Neuron (in vitro differentiated cells): ENCODE measurements at regions not wholly inside any gene's neighbourhood (a gene's known extent, or its start where the extent isn't known, plus 50 kb on each side); places are given as distances from the start of the nearest gene placed in this dataset.
A peak's percentile ranks its signal among the peaks of the same experiment; 100 is the strongest.

Experiments
- H2AFZ ChIP-seq: one replicate; pipeline ENCODE4 v1.6.1; 2013; ENCODE audit warnings: low read depth, mild to moderate bottlenecking, inconsistent platforms, low read length, moderate library complexity
- H3K27me3 ChIP-seq: one replicate; pipeline ENCODE4 v1.6.1; 2013; ENCODE audit warnings: low read length; ENCODE audit not compliant: insufficient read depth
- H3K36me3 ChIP-seq: one replicate; pipeline ENCODE4 v1.6.1; 2013; ENCODE audit warnings: low read length; ENCODE audit not compliant: insufficient read depth
- H3K4me1 ChIP-seq: one replicate; pipeline ENCODE4 v1.6.1; 2013; ENCODE audit warnings: low read length; ENCODE audit not compliant: insufficient read depth
- H3K4me3 ChIP-seq: 2 replicates; pipeline ENCODE4 v1.5.1; 2013; ENCODE audit warnings: mild to moderate bottlenecking, low read length, moderate library complexity
- H3K9me3 ChIP-seq: one replicate; pipeline ENCODE4 v1.6.1; 2013; ENCODE audit warnings: low read length

DNA sequence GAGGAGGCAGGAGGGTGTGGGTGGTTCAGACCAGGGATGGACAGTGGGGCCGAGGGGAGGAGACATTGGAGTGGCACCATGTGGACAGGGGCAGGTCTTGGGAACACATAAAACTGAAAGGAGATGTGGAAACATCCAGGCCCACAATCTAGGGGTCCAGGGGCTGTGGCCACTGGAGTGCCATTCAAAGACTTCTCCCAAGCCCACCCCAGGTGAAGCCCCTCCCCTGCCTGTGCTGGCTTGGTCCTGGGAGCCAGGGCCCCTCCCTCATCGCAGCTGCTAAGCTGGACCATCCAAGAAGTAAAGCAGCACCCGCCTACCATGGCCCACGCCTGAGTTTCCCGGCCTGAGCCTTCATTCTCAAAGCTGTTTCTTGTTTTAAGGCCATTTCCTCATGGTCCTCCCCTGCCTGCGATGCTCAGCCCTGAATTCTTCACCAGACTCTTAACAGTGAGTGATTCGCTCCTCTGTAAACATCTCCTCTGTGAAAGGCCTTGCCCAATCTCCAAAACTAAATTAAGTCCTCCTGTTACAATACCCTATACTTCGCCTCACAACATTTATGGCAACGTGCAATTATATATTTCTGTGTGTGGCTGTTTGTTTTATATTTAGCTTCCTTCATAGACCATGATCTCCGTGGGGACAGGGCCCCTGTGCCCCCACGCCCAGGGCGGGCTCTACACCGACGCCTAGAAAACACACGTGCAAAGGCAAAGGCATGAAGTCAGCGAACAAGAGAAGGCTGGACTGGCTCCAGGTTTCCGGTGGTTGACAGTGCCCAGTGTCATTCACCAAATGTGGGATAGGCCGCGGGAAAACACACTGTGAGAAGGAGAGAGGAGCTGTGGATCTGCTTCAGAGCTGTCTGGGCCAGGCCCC, 267.8 kb downstream of the ERMARD start:
- H2AFZ ChIP-seq, result no peak overlapping the region
- no peaks in the 10 kb centered on the region for H3K27me3 ChIP-seq
- peaks cover 7% of the 10 kb centered on the region for H3K4me1 ChIP-seq
- no peak overlapping the region for H3K4me3 ChIP-seq
- no peaks in the 10 kb centered on the region for H3K36me3 ChIP-seq
- H3K9me3 ChIP-seq, result peaks cover 3% of the 10 kb centered on the region

DNA sequence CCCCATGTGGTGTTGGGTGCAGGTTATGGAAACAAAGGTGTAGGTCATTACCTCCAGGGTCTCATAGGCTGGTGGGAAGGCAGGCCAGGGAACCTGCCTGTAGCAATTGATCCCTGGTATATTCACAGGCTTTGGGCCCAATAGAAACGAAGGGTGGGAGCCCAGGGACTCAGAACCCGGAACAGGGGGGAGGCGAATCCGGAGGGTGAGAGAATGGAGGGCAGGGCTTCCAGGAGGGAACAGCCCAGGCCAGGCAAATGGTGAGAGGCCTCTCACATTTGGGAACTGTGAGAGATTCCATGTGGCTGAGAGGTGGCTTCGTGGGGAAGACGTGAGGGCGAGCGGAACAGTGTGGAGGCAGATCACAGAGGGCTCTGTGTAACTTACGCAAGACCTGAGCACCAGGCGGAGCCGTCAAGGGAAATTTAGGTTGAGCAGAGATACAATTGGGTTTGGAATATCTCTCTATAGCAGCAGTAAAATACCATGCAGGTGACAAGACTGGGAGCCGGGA, 267.1 kb downstream of the ERMARD start:
- Histone ChIP-seq H3K27me3 (no peaks in the 10 kb centered on the region), H3K9me3 (peaks cover 3% of the 10 kb centered on the region), H3K4me3 (no peak overlapping the region), H2AFZ (no peak overlapping the region), H3K36me3 (no peaks in the 10 kb centered on the region), H3K4me1 (peaks cover 7% of the 10 kb centered on the region)

DNA sequence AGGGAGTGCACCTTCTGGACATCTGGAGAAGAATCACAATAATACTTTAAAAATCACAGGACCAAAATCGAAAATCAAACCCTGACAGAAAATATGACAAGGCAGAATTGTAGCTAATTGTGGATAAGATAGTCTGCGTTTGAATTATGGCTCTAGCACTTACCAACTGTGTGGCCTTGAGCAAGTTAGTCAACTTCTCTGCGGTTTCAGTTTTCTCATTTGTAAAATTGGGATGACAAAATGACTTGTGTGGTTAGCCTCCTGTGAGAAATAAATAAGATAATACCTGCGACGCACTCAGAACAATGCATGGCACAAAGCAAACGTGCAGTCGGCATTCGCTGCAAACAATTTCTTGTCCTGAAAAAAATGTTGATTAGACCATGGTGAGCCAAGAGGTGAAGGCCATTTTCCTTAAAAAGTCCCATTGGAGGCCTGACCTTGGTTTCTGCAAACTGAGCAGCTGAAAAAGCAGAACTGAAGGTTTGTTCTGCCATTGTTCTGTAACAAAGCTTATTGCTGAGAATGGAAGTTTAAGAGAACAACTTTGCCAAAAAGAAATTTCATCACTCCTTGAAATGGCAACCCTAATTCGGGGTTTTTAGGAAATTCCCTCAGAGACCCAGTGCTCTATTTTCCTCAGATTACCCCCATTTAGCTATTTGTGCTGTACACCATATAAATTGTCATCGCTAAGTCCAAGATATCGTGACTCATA, 266.3 kb downstream of the ERMARD start:
- Histone ChIP-seq H3K27me3 (no peaks in the 10 kb centered on the region), H3K4me3 (no peak overlapping the region), H3K4me1 (peaks cover 7% of the 10 kb centered on the region), H2AFZ (no peak overlapping the region), H3K36me3 (no peaks in the 10 kb centered on the region), H3K9me3 (peaks cover 3% of the 10 kb centered on the region)

DNA sequence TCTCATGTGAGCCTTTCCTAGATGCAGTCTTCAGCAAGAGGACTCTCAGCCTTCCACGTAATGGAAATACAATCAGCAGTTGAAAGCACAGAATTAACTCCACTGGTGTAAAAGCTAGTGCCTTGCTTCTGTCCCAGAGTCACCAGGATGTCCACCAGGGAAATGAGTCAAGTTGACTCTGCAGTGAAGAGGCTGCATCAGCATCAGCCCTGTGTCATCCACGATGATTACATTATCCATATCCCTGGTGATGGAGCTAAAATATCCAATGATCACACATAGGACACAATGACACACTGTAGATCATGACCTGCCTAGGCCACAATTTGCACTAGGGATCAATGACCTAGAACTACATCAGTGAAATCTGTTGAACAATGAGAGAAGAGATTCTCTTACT, 262.4 kb downstream of the ERMARD start:
- Histone ChIP-seq H3K36me3 (no peaks in the 10 kb centered on the region), H3K9me3 (no peaks in the 10 kb centered on the region), H3K4me1 (peaks cover 7% of the 10 kb centered on the region), H2AFZ (no peak overlapping the region), H3K27me3 (no peaks in the 10 kb centered on the region), H3K4me3 (no peak overlapping the region)

DNA sequence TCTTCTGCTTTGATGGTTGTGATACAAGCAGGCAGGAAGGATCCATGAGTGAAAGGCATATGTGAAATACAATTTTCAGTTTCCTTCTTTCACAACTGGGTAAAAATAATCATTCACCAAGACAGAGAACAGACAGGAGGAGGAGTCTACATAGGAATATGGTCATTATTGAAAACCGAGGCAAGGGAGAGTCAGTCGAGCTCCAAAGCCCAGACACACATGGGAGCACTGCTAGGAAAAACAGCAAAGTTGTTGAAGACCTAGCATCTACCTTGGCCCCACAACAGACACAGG, 260.6 kb downstream of the ERMARD start:
- Histone ChIP-seq H3K9me3 (no peaks in the 10 kb centered on the region), H3K27me3 (no peaks in the 10 kb centered on the region)

DNA sequence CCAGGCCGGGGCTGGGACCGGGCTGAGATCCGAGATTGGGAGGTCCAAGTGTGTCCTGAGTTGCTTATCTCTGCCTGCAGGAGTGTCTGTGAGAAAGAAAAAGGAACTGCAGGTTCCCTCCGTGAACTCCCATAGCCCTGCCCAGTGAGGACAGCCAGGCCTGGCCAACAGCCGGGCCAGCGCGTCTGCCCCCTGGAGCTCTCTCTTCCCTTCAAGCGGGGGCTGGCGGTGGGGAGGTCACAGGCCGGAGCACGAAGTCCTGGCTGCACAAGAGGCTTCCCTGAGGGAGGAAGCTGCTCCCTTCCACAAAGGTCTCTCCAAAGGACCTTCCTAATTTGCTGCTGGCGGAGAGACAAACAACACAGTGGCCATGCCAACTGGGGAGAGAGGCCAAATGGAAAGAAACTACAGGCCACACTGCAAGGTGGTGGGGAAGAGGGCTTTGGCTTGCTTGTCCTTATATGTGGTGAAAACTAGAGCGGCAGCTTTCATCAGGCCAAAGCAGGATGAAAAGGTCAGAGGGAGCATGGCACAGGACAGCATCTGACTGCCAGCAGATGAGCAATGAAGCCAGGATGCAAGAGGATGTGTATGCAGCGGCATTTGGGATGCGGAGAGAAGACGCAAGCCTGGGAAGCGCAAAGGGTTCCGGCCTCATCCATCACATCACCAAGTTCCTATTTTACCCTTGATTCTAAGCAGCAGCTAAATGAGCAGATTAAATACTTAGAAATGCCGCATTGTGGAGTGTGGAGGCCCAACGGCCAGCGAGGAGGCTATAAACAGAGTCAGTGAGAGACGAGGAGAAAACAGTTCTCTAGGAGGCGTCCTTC, 260.0 kb downstream of the ERMARD start:
- no peak overlapping the region for H3K4me3 ChIP-seq
- H3K27me3 ChIP-seq, result no peaks in the 10 kb centered on the region
- H3K4me1 ChIP-seq, result peaks cover 21% of the 10 kb centered on the region
- no peaks in the 10 kb centered on the region for H3K9me3 ChIP-seq
- no peaks in the 10 kb centered on the region for H3K36me3 ChIP-seq
- no peak overlapping the region for H2AFZ ChIP-seq

More for the DNA sequence above, 260.6 kb downstream of the ERMARD start:
- no peaks in the 10 kb centered on the region for H3K36me3 ChIP-seq
- peaks cover 18% of the 10 kb centered on the region for H3K4me1 ChIP-seq
- H3K4me3 ChIP-seq, result no peak overlapping the region
- no peak overlapping the region for H2AFZ ChIP-seq

DNA sequence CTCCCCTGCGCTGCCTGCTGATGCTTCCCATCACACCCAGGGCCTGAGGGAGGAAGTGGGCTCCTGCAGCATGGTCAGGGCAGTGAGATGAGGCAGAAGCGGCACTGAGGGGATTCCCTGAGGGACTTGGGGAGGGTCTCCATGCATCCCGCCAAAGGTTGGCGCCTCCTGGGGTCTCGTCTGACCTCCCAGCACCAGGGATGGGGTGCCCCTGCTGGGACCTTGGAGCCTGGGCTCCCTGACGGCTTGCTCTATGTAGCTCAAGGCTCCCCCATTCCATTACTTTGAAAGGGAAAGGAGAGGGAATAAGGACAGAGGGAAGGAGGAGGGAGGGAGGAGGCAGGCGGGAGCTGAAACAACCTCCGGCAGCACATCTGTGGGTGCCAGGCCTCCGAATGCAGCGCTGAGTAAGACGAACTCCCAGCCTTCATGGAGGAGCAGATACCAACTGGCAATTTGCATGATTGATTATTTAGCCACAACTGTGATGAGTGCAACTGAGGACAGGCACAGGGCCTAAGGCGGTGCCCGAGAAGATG, 259.3 kb downstream of the ERMARD start:
- no peak overlapping the region for H2AFZ ChIP-seq
- H3K4me3 ChIP-seq, result no peak overlapping the region
- H3K4me1 ChIP-seq, result peaks cover 28% of the 10 kb centered on the region
- H3K27me3 ChIP-seq, result no peaks in the 10 kb centered on the region
- peaks cover under 1% of the 10 kb centered on the region for H3K9me3 ChIP-seq
- H3K36me3 ChIP-seq, result no peaks in the 10 kb centered on the region

DNA sequence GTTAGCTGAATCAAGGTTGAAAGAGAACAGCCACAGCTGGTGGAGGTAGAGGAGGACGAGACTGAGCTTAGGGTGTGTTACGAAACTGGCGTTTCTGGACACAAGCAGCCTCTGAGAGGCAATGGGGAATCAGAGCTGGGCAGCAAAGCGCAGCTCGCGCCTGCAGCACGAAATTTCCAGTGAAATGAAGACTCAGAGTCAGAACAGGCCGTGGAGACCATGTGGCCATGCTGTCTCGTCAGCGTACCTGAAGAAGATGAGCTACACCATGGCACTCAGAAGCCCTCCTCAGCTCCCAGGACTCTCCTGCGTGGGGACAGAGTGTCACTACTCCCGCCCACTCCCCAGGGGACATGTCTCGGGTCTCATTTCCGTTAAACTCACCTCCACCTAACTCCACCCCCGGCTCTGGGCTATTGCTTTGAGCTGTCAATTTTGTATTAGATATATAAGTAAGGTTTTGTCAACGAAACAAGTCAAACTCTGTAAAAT, 256.9 kb downstream of the ERMARD start:
- Histone ChIP-seq H3K4me3 (no peak overlapping the region), H3K36me3 (no peaks in the 10 kb centered on the region), H3K27me3 (no peaks in the 10 kb centered on the region), H3K9me3 (peaks cover 8% of the 10 kb centered on the region), H2AFZ (no peak overlapping the region), H3K4me1 (peaks cover 28% of the 10 kb centered on the region)

DNA sequence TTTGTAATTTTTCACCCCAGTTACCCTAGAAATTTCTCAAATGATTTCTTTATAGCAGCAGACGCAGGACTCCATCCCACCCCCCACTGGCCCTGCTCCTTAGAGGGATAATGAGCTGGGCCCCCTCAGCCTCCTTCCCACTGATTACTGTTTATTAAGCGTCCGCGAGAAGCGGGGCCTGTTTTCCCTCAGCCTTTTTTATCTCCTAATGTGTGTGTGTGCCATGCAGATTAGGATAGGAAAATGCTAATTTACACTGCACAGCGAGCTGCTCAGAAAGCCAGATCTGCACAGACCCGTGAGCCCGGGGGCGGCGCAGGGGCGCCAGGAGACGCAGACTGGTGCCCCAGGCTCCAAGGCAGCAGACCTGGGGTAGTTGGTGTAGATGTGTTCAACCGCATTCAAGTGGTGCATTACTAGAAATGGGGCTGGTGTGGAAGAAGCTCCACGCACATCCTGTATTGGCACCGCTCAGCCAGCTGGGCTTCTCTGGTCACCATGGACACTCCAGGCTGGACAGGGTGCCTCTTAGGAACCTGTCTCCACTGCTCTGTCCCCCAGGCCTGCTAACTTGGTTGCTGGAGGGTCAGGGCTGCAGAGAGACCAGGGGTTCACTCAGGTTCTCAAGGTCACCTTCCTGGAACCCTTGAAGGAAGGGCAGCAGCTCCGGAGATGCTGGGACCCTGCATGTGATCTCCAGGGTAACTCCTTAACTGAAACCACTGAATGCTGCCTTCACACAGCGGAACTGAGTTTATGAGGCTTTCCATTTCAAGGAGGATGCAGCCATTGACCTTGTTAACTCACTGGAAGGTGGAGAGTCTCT, 256.3 kb downstream of the ERMARD start:
- Histone ChIP-seq H2AFZ (peak overlapping the region; percentile 10), H3K4me3 (no peak overlapping the region), H3K36me3 (no peaks in the 10 kb centered on the region), H3K4me1 (peaks cover 28% of the 10 kb centered on the region), H3K9me3 (peaks cover 13% of the 10 kb centered on the region), H3K27me3 (no peaks in the 10 kb centered on the region)

DNA sequence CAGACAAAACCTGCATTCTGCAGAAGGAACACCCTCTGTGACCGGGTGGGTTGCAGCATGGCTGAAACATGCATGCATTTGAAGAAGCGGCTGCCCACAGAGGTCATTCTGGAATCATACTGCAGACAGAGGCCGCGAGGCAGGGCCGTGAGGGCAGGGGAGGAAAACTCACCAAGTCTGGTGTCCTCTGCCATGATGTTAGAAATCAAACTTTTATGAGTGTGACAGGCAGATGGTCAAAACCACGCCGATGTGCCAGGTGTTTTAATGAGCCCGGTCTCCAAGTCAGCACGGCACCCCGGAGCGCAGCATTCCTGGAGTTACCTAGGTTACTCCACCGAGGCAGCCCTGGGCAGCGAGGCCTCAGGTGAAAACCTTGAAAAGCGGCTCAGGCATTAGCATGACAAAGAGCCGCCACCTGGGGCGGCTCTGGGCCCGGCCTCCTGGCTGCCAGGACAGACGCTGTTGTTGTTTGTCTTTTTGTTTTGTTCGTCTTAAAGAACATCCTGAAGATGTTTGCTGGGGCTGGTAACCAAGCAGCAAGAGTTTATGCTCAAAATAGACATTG, 255.6 kb downstream of the ERMARD start:
- H3K9me3 ChIP-seq, result peaks cover 13% of the 10 kb centered on the region
- no peaks in the 10 kb centered on the region for H3K27me3 ChIP-seq
- H3K4me3 ChIP-seq, result peak overlapping the region; percentile 0
- H3K36me3 ChIP-seq, result no peaks in the 10 kb centered on the region
- peaks cover 28% of the 10 kb centered on the region for H3K4me1 ChIP-seq
- H2AFZ ChIP-seq, result peak overlapping the region; percentile 10

DNA sequence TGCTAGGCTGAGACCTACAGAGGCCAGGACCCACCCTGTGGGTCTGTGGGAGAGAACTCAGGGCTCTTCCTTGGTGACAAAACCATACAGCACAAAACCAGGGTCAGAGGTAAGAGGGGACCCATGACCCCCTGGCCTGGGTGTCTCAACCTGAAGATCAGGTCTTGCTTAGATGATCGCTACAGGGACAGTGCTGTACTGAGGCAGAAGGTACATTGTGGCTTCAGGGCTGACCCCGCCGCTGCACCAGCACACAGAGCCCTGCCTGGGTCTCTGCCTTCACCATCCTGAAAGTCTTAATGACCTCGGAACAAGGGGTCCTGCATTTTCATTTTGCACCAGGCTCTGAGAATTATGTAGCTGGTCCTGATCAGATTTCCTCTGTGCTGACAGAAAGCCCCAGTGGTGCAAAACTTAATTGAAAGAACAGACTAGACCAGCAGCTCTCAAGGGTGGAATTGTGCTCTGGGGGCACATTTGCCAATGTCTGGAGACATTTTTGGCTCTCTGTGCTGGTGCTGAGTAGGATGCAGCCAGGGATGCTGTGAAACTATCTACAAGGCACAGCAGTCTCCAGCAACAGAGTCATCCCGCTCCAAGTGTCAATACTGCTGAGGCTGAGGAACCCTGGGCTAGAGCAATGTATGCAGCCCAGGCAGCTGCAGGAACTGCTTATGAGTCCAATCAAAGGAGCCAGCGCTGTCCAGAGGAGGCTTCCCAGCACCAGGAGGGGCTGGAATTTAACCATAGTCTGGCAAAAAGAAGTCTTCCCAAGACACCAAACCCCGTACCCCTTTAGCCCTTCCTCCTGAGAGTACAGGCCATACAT, 254.9 kb downstream of the ERMARD start:
- H3K36me3 ChIP-seq, result no peaks in the 10 kb centered on the region
- H3K9me3 ChIP-seq, result peaks cover 13% of the 10 kb centered on the region
- no peaks in the 10 kb centered on the region for H3K27me3 ChIP-seq
- H2AFZ ChIP-seq, result no peak overlapping the region
- no peak overlapping the region for H3K4me3 ChIP-seq
- H3K4me1 ChIP-seq, result peaks cover 28% of the 10 kb centered on the region
